ENCODE measurements at regions not wholly inside any gene's neighbourhood (a gene's known extent, or its start where the extent isn't known, plus 50 kb on each side); places are given as distances from the start of the nearest gene placed in this dataset.

DNA sequence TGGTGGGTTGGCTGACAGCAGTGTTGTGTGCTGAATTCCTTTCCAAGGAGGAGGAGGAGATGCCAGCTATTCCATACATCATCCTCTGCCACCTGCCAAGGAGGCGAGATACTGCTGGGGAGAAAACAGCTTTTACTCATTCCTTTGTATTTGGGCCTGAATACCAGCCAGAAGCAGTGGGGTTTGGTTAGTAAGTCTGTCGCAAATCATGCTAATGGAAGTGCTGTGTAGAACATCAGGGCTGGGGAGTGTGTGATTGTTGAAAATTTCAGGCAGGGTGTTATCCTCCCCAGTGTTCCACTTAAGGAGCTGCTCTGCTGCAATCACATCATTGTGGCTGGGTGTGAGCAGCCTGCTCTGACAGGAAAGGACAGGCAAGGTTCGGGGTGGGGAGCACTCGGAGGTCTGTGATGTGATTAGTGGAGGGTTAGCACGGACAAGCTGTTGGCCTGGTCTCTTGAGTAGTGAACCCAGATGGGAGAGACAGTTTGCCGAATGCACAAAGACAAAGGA lies 128.2 kb upstream of the DLX2 start:
- Histone ChIP-seq H3K4me3 (no peak overlapping the region), H4K20me1 (no peaks in the 10 kb centered on the region; a peak in 1 of 22 replicates), H3K27me3 (peaks cover 32 to 39% (median 35%) of the 10 kb centered on the region in 11 experiments), H3K9me3 (replicated peaks in 1 of 11) (peaks cover 0 to 11% (median 0%) of the 10 kb centered on the region in 11 experiments; a peak in 5 of 22 replicates), H3K36me3 (no peaks in the 10 kb centered on the region), H3K4me2 (no peak overlapping the region), H3K9ac (no peak overlapping the region), H3K4me1 (peaks cover 8 to 15% (median 11%) of the 10 kb centered on the region in 10 experiments; a peak in 18 of 20 replicates), H3K27ac (no peak overlapping the region)
- TF ChIP-seq Cebpa-rat (IDR thresholded peaks at IDR 0.05): no peak

DNA sequence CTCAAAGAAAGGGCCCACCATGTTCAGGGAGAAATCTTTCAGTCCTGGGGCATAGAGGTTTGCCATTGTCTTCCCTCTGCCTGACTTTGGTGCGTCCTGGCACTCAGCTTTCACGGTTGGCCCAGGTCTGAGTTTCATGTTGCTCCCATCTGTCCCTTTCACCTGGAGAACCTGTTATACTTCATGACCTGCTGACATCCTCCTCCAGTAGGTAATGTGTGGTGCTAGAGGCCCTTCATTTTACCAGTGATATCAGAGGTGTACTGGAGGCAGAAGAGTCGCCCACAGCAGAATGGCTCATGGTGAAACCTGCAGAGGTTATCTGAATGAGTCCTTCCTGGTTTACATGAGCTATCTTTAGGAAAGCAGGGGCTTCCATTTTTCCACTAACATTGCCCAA lies 128.8 kb upstream of the DLX2 start:
- TF ChIP-seq Cebpa-rat (IDR thresholded peaks at IDR 0.05): no peak
- Histone ChIP-seq H3K4me3 (no peak overlapping the region), H3K9me3 (replicated peaks in 1 of 11) (peaks cover 0 to 11% (median 0%) of the 10 kb centered on the region in 11 experiments; a peak in 5 of 22 replicates), H3K9ac (no peak overlapping the region), H3K4me1 (peaks cover 8 to 15% (median 11%) of the 10 kb centered on the region in 10 experiments; a peak in 18 of 20 replicates), H3K27ac (no peak overlapping the region), H3K4me2 (no peak overlapping the region), H3K27me3 (peaks cover 38 to 45% (median 41%) of the 10 kb centered on the region in 11 experiments), H3K36me3 (no peaks in the 10 kb centered on the region), H4K20me1 (no peaks in the 10 kb centered on the region; a peak in 1 of 22 replicates)

DNA sequence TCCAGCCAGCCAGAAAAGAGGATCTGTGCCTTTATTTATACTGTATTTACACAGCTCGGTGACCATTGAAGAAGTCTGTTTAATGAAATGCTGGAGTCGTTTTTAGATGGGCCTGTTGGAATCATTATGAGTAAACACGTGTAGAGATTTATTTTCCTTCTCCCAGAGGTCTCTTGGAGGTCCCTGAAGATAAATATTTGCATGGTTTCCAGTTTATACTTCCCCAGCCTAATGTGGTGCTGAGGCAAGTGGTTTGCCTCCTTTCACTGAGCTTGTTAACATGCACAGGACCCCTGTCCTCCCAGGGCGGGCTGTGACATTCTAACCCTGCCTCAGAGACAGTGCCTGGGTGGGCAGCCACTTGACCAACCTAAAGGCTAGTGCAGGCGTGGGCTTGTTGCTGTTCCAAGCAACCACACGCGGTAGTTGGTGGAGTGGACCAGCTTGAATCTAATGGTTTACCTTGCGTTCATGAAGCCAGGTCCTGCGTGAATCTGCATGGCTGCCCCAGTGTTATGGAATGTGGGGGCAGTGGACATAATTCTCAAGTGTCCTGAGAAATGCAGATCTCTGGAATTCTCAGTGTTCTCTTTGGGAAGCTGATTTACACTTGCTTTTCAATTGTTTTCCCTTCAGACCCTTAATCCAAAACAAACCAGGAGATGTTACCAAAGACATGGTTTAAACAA lies 130.2 kb upstream of the DLX2 start:
- Histone ChIP-seq H3K9ac (no peak overlapping the region), H3K27me3 (peaks cover 42 to 54% (median 45%) of the 10 kb centered on the region in 11 experiments), H3K4me3 (no peak overlapping the region), H4K20me1 (no peaks in the 10 kb centered on the region; a peak in 1 of 22 replicates), H3K4me1 (peaks cover 8 to 15% (median 11%) of the 10 kb centered on the region in 10 experiments; a peak in 18 of 20 replicates), H3K9me3 (replicated peaks in 1 of 11) (peaks cover 0 to 11% (median 0%) of the 10 kb centered on the region in 11 experiments; a peak in 5 of 22 replicates), H3K4me2 (no peak overlapping the region), H3K36me3 (no peaks in the 10 kb centered on the region), H3K27ac (no peak overlapping the region)
- no peak for TF ChIP-seq Cebpa-rat (IDR thresholded peaks at IDR 0.05)

DNA sequence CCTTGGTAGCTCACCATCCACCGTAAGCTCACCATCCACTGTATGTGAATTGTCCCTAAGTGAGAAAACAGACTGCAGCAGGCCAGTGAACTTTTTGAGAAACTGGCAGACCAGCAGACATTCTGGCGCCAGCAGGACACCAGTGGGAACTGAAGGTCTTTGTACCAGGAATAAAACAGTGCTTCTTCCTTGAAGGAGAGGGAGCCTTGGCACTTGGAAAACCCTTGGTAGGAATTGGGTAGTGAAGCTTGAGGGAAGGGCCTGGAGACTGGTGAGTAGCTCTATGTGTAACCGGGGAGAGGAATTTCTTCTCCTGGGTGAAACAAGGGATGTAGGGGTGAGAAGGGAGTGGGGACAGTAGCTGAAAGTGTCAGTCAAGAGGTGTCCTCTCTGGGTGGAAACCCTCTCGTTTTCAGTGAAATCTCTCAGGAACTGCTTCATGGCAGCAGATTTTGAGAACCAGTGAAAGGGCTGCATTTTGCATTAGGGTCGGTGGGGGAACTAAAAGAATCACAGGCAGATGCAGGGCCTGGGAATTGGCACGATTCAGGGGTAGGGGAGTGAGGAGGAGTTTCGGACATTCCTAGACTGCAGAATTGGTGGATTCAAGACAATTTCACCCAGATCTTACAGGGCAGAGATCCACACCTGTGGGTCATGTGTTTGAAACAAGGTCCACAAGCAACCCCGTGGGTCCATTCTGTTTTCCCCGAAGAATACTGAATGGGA lies 131.5 kb upstream of the DLX2 start:
- no peaks in the 10 kb centered on the region; a peak in 1 of 22 replicates for H4K20me1 ChIP-seq
- no peaks in the 10 kb centered on the region for H3K36me3 ChIP-seq
- H3K27me3 ChIP-seq: peaks cover 42 to 54% (median 45%) of the 10 kb centered on the region in 11 experiments
- H3K4me2 ChIP-seq: peak overlapping the region in 10 of 11 experiments; percentile 62 to 88 (median 85); a peak in 17 of 22 replicates
- H3K4me1 ChIP-seq: peaks cover 8 to 15% (median 11%) of the 10 kb centered on the region in 10 experiments; a peak in 18 of 20 replicates
- no peak for TF ChIP-seq Cebpa-rat (IDR thresholded peaks at IDR 0.05)
- peak overlapping the region in 7 of 10 experiments; percentile 30 to 63 (median 47); a peak in 8 of 20 replicates for H3K4me3 ChIP-seq
- no peak overlapping the region for H3K27ac ChIP-seq
- H3K9ac ChIP-seq: no peak overlapping the region
- H3K9me3 ChIP-seq (replicated peaks in 1 of 11): peaks cover 0 to 11% (median 0%) of the 10 kb centered on the region in 11 experiments; a peak in 5 of 22 replicates

DNA sequence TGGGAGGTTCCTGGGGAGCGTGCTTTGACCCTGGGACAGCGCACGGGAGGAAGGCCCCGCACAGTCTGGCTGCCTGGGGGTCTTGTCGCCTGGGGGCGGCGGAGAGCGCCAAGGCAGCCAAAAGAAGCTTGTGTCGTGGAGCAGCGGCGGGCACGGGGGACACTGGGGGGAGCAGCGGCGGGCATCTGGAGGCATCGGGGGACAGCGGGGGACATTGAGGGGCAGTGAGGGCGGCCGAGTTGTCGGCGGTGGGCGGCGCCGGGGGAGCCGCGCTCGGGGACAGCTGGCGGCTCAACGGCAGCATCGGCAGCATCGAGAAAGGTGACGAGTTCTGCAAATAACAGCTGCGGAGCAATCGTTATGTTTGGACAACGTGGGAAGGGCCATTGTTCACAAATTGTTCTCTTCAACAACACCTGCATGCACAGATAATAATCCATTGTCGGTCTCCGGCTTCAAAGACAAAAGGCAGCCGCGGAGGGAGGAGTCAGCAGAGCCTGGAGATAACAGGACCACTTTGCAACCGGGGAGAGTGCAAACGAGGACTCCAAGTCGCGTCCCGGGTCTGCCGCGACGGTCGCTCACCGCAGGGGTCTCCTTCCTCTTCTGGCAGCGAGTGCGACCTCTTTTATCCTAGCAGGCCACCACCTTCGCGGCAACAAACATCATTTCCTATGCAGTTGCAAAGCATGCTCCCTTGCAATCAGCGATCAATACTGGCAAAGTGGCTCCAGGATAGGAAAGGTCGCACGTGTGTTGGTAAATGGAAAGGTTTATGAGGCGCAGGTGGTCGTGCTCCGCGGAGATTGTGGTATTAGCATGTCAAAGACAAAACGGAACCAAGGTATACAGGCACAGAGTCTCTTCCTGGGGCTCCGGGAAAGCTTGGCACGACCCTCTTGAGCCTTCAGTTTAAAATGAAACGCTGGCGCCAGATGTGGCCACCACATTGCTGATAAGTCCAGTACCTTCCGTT lies 132.3 kb upstream of the DLX2 start:
- H3K9ac ChIP-seq: no peak overlapping the region; a peak in 1 of 22 replicates
- H3K27me3 ChIP-seq: peaks cover 42 to 54% (median 45%) of the 10 kb centered on the region in 11 experiments
- no peaks in the 10 kb centered on the region; a peak in 1 of 22 replicates for H4K20me1 ChIP-seq
- peaks cover 8 to 15% (median 11%) of the 10 kb centered on the region in 10 experiments; a peak in 18 of 20 replicates for H3K4me1 ChIP-seq
- peak overlapping the region; percentile 30 to 63 (median 48); a peak in 19 of 20 replicates for H3K4me3 ChIP-seq
- H3K36me3 ChIP-seq: no peaks in the 10 kb centered on the region
- peak overlapping the region; percentile 62 to 88 (median 85) for H3K4me2 ChIP-seq
- no peak overlapping the region for H3K27ac ChIP-seq
- no peak for TF ChIP-seq Cebpa-rat (IDR thresholded peaks at IDR 0.05)
- H3K9me3 ChIP-seq (replicated peaks in 1 of 11): peaks cover 0 to 11% (median 0%) of the 10 kb centered on the region in 11 experiments; a peak in 5 of 22 replicates

DNA sequence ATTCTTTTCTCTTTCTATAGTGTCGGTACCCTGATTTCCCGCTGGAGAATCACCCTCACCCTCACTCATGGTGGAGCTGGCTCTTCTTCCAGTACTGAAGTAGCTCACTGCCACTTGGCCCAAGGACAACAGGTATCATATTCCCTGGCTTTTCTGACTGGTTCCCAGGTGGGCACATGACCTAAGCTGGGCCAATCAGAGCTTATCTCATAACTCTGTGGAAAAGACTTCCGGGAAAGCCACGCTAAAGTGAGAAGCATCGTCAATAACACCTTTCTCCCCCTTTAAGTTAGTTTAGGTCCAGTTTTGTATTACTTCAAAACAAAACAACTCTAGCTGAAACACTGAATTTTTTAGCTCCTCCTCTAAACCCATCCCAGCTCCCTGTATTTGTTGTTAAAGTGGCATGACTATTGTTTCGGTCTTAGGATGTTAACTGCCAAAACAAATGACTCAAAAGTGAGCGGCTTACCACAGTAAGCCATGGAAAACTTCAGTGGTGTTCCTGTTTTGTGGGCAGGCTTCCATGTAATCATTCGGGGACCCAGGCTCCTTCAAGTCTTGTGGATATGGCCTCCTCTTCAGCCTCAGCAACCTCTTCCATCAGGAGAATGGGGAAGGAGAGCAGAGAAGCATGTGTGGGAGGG lies 137.4 kb upstream of the DLX2 start:
- peaks cover 18 to 26% (median 19%) of the 10 kb centered on the region in 11 experiments for H3K27me3 ChIP-seq
- H3K4me1 ChIP-seq: peaks cover 4 to 12% (median 5%) of the 10 kb centered on the region in 10 experiments; a peak in 18 of 20 replicates
- H3K9me3 ChIP-seq (replicated peaks in 1 of 11): no peaks in the 10 kb centered on the region
- H4K20me1 ChIP-seq: no peaks in the 10 kb centered on the region
- H3K27ac ChIP-seq: no peak overlapping the region
- H3K36me3 ChIP-seq: no peaks in the 10 kb centered on the region
- no peak for TF ChIP-seq Cebpa-rat (IDR thresholded peaks at IDR 0.05)
- H3K4me3 ChIP-seq: no peak overlapping the region
- H3K4me2 ChIP-seq: no peak overlapping the region
- no peak overlapping the region for H3K9ac ChIP-seq

DNA sequence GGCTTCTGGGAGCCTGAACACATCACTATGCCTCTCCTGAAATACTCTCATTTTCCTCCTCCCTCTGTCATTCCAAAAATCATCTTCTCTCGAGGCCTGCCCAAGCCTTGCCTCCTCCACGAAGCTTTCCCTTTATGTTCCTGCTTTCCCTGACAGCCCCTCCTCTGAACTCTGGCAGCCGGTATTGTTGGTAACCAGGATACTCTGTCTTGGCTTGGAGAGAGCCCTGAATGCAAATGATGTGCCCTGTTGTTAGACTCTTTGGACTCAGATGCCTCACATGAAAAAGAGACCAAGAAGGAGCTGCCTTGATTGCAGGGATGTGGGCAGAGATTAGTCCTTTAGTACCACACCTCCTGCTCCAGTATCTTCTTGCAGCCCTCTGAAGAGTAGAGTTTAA lies 138.5 kb upstream of the DLX2 start:
- Histone ChIP-seq H3K36me3 (no peaks in the 10 kb centered on the region), H3K4me1 (peaks cover 0 to 8% (median 0%) of the 10 kb centered on the region in 10 experiments; a peak in 1 of 20 replicates), H3K4me3 (no peak overlapping the region), H4K20me1 (no peaks in the 10 kb centered on the region), H3K27me3 (peaks cover 6 to 14% (median 7%) of the 10 kb centered on the region in 11 experiments), H3K9me3 (replicated peaks in 1 of 11) (peaks cover 0 to 3% (median 0%) of the 10 kb centered on the region in 11 experiments; a peak in 4 of 22 replicates), H3K9ac (no peak overlapping the region), H3K4me2 (no peak overlapping the region), H3K27ac (no peak overlapping the region)
- no peak for TF ChIP-seq Cebpa-rat (IDR thresholded peaks at IDR 0.05)

All from BLaER1 treated with 17β-estradiol and CSF1 and Interleukin-3, amounts not matched to agents 10 nM and 100 nM (cell line).